ENCODE measurements at regions not wholly inside any gene's neighbourhood (a gene's known extent, or its start where the extent isn't known, plus 50 kb on each side); places are given as distances from the start of the nearest gene placed in this dataset.

- TF ChIP-seq, protein P1, sequence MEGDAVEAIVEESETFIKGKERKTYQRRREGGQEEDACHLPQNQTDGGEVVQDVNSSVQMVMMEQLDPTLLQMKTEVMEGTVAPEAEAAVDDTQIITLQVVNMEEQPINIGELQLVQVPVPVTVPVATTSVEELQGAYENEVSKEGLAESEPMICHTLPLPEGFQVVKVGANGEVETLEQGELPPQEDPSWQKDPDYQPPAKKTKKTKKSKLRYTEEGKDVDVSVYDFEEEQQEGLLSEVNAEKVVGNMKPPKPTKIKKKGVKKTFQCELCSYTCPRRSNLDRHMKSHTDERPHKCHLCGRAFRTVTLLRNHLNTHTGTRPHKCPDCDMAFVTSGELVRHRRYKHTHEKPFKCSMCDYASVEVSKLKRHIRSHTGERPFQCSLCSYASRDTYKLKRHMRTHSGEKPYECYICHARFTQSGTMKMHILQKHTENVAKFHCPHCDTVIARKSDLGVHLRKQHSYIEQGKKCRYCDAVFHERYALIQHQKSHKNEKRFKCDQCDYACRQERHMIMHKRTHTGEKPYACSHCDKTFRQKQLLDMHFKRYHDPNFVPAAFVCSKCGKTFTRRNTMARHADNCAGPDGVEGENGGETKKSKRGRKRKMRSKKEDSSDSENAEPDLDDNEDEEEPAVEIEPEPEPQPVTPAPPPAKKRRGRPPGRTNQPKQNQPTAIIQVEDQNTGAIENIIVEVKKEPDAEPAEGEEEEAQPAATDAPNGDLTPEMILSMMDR (IDR thresholded peaks at IDR 0.05): no peak
- TF ChIP-seq POLR2A (IDR thresholded peaks at IDR 0.05): no peak
Measured at GRCh38 chr9:14435871-14436270, 121.9 kb upstream of the NFIB start.

Measured in lower leg skin (tissue), 3 donors.